ENCODE measurements at regions not wholly inside any gene's neighbourhood (a gene's known extent, or its start where the extent isn't known, plus 50 kb on each side); places are given as distances from the start of the nearest gene placed in this dataset.
"Not testable (repeated sequence)": the region's sequence is repeated elsewhere in the genome, so short reads cannot be mapped to it uniquely, and the experiment has no call there.

DNA sequence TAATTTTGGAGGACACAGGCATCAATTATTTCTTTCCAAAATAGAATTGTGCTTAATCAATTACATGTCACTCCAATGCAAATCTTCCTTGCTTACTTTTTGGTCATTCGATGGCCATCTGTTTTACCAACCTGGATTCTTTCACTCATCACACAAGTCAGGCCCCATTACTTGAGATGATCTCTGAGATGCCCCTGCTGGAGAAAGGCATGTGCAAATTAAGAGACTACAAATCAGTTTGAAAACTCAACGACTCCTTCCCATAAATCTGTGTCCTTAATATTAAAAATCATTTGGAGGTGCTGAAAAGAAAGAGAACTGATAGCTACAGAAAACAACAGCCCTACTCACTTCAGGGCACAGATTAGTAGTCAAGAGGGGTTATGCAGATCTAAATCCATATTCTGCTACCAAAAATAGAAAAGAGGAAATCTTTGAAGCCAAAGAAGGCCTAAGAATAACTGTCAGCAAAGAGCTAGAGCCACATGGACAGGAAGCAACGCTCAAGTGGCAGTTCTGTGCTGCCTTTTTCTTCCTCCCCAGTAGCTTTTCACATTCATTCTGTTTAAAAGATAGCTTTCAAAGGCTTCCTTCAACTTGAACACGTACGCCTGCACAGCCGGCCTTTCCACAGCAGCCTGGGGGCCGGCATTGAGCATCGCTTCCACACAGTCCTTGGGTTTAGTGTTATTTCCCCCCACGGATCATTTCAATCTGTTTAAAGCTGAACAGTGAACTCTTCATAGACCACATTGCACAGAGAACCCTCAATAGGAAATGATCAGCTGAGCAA is 79.3 kb upstream of the MAP3K1 start:
- Histone ChIP-seq H4K20me1 (ENCODE audit: insufficient read depth) (no peaks in the 10 kb centered on the region; the same call in 1 of the 2 replicates), H3K27me3 (replicated peaks; ENCODE audit: insufficient read depth) (no peaks in the 10 kb centered on the region; the same call in 1 of the 2 replicates), H3K4me1 (ENCODE audit: insufficient read depth) (0 out of 2 replicates have a peak, but pooled peaks cover 7% of the 10 kb centered on the region), H3K4me3 (no peak overlapping the region), H2AFZ (no peak overlapping the region), H3K79me2 (ENCODE audit: insufficient read depth) (no peaks in the 10 kb centered on the region), H3K9me2 (ENCODE audit: insufficient read depth) (no peaks in the 10 kb centered on the region), H3K4me2 (ENCODE audit: unreplicated experiment) (no peak overlapping the region), H3K36me3 (ENCODE audit: low read depth) (no peaks in the 10 kb centered on the region), H3K9ac (no peak overlapping the region), H3K27ac (no peak overlapping the region), H3K9me3 (ENCODE audit: low read depth) (no peaks in the 10 kb centered on the region), H3F3A (ENCODE audit: insufficient read depth) (no peaks in the 10 kb centered on the region)
- TF ChIP-seq EZH2 (IDR thresholded peaks at IDR 0.05; ENCODE audit: insufficient read depth, poor library complexity, severe bottlenecking) (no peak), EZH2phosphoT487 (IDR thresholded peaks at IDR 0.05; ENCODE audit: insufficient read depth, low read depth) (no peak)
- WGBS, 2 experiments (ENCODE audit: low coverage in 1 of 2, low lambda C conversion rate in 2 of 2, missing lambda C conversion rate in 2 of 2): 58 to 65% methylated on average over 9 of the region's 9 CpGs
- in situ Hi-C loops (cut with MboI): no loop called here
- DNase-seq: no peak

DNA sequence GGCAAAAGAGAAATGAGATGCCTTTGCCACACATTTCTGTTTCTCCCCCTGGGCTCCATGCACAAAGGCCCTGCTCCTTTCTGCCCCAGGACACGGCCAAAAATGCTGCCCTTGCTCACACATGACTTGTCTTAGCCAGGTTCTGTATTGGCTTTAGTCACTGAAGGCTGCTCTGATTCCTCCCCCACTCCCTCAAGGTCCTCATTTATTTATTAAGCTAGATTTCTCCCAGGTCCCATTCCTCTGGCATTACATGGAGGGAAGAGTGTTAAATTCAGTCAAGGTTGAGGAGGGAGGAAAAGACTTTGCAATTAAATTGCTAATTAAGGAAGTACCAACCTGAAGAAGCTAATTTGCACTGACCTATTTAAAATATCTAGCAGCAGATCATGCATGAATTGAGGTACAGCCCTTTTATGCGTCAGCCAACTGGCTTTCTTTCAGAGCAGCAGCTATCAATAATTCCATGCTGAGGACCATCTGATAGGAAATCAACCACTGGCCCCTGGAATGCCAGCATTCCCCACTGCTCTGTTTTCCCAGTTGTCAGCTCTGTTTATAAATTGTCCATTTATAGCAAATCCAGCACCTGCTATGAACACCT is 81.2 kb upstream of the MAP3K1 start:
- Histone ChIP-seq H3K27me3 (replicated peaks; ENCODE audit: insufficient read depth) (peaks cover 4% of the 10 kb centered on the region; the same call in 1 of the 2 replicates), H3K79me2 (ENCODE audit: insufficient read depth) (no peaks in the 10 kb centered on the region), H4K20me1 (ENCODE audit: insufficient read depth) (no peaks in the 10 kb centered on the region; the same call in 1 of the 2 replicates), H3F3A (ENCODE audit: insufficient read depth) (no peaks in the 10 kb centered on the region), H3K4me3 (no peak overlapping the region), H3K4me1 (ENCODE audit: insufficient read depth) (0 out of 2 replicates have a peak, but pooled peaks cover 7% of the 10 kb centered on the region), H3K4me2 (ENCODE audit: unreplicated experiment) (no peak overlapping the region), H3K9me3 (ENCODE audit: low read depth) (no peaks in the 10 kb centered on the region), H2AFZ (no peak overlapping the region), H3K36me3 (ENCODE audit: low read depth) (no peaks in the 10 kb centered on the region), H3K9ac (no peak overlapping the region), H3K27ac (no peak overlapping the region), H3K9me2 (ENCODE audit: insufficient read depth) (no peaks in the 10 kb centered on the region)
- TF ChIP-seq EZH2phosphoT487 (IDR thresholded peaks at IDR 0.05; ENCODE audit: insufficient read depth, low read depth) (no peak), EZH2 (IDR thresholded peaks at IDR 0.05; ENCODE audit: insufficient read depth, poor library complexity, severe bottlenecking) (no peak)
- 36 to 48% methylated on average over 2 of the region's 2 CpGs for WGBS, 2 experiments (ENCODE audit: low coverage in 1 of 2, low lambda C conversion rate in 2 of 2, missing lambda C conversion rate in 2 of 2)
- in situ Hi-C loops (cut with MboI): no loop called here
- no peak for DNase-seq

- Histone ChIP-seq H3K9me3 (ENCODE audit: low read depth) (no peaks in the 10 kb centered on the region), H3K4me1 (ENCODE audit: insufficient read depth) (0 out of 2 replicates have a peak, but pooled peaks cover 7% of the 10 kb centered on the region), H3K4me2 (ENCODE audit: unreplicated experiment) (no peak overlapping the region), H4K20me1 (ENCODE audit: insufficient read depth) (no peaks in the 10 kb centered on the region), H3K79me2 (ENCODE audit: insufficient read depth) (no peaks in the 10 kb centered on the region), H3F3A (ENCODE audit: insufficient read depth) (no peaks in the 10 kb centered on the region), H3K36me3 (ENCODE audit: low read depth) (no peaks in the 10 kb centered on the region), H3K27me3 (replicated peaks; ENCODE audit: insufficient read depth) (peaks cover 4% of the 10 kb centered on the region; the same call in 1 of the 2 replicates), H3K9me2 (ENCODE audit: insufficient read depth) (no peaks in the 10 kb centered on the region), H3K4me3 (no peak overlapping the region), H2AFZ (no peak overlapping the region), H3K9ac (no peak overlapping the region), H3K27ac (no peak overlapping the region)
- 24 to 48% methylated on average over 4 of the region's 4 CpGs for WGBS, 2 experiments (ENCODE audit: low coverage in 1 of 2, low lambda C conversion rate in 2 of 2, missing lambda C conversion rate in 2 of 2)
- in situ Hi-C loops (cut with MboI): no loop called here
- DNase-seq: no peak
- TF ChIP-seq EZH2phosphoT487 (IDR thresholded peaks at IDR 0.05; ENCODE audit: insufficient read depth, low read depth): no peak
- TF ChIP-seq EZH2 (IDR thresholded peaks at IDR 0.05; ENCODE audit: insufficient read depth, poor library complexity, severe bottlenecking): no peak
Observed at GRCh38 chr5:56733580-56733979, 81.8 kb upstream of the MAP3K1 start.

DNA sequence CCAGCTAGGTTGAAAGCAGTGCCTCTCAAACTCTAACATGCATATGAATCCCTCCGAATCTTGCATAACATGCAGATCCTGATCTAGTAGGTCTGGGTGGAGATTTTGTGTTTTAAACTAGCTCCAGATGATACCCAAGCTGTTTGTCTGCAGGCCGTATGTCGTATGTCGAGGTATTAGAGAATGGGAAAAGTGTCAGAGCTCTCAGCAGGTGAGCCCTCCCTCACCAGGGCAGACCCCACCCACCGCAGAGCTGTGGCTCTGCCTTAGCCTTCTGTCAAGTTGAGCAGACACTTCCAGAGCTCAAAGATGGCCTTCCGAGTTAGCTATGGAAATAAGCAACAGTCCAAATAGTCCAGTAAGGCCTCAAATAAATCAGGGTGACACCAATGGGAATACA is 83.2 kb upstream of the MAP3K1 start:
- DNase-seq: no peak
- H3K9ac ChIP-seq: no peak overlapping the region
- TF ChIP-seq EZH2 (IDR thresholded peaks at IDR 0.05; ENCODE audit: insufficient read depth, poor library complexity, severe bottlenecking) (no peak), EZH2phosphoT487 (IDR thresholded peaks at IDR 0.05; ENCODE audit: insufficient read depth, low read depth) (no peak)
- H3K79me2 ChIP-seq (ENCODE audit: insufficient read depth): no peaks in the 10 kb centered on the region
- peaks cover 4% of the 10 kb centered on the region; the same call in 1 of the 2 replicates for H3K27me3 ChIP-seq (replicated peaks; ENCODE audit: insufficient read depth)
- no peaks in the 10 kb centered on the region for H3F3A ChIP-seq (ENCODE audit: insufficient read depth)
- no peak overlapping the region for H3K4me3 ChIP-seq
- H3K4me1 ChIP-seq (ENCODE audit: insufficient read depth): 0 out of 2 replicates have a peak, but pooled peaks cover 4% of the 10 kb centered on the region
- H3K9me3 ChIP-seq (ENCODE audit: low read depth): no peaks in the 10 kb centered on the region
- H3K4me2 ChIP-seq (ENCODE audit: unreplicated experiment): no peak overlapping the region
- no peaks in the 10 kb centered on the region for H4K20me1 ChIP-seq (ENCODE audit: insufficient read depth)
- no peaks in the 10 kb centered on the region for H3K9me2 ChIP-seq (ENCODE audit: insufficient read depth)
- 44 to 50% methylated on average over 6 of the region's 6 CpGs for WGBS, 2 experiments (ENCODE audit: low coverage in 1 of 2, low lambda C conversion rate in 2 of 2, missing lambda C conversion rate in 2 of 2)
- no peak overlapping the region for H3K27ac ChIP-seq
- no peak overlapping the region for H2AFZ ChIP-seq
- H3K36me3 ChIP-seq (ENCODE audit: low read depth): no peaks in the 10 kb centered on the region
- in situ Hi-C loops (cut with MboI): no loop called here

DNA sequence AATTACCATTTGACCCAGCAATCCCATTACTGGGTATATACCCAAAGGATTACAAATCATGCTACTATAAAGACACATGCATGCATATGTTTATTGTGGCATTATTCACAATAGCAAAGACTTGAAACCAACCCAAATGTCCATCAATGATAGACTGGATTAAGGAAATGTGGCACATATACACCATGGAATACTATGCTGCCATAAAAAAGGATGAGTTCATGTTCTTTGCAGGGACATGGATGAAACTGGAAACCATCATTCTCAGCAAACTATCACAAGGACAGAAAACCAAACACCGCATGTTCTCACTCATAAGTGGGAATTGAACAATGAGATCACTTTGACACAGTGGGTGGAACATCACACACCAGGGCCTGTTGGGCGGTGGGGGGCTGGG is 83.9 kb upstream of the MAP3K1 start:
- H3K4me1 ChIP-seq (ENCODE audit: insufficient read depth); H3K4me3 ChIP-seq; H3K27ac ChIP-seq; H3K9ac ChIP-seq; H2AFZ ChIP-seq; DNase-seq; H3F3A ChIP-seq (ENCODE audit: insufficient read depth); H3K36me3 ChIP-seq (ENCODE audit: low read depth); H4K20me1 ChIP-seq (ENCODE audit: insufficient read depth); H3K79me2 ChIP-seq (ENCODE audit: insufficient read depth); H3K27me3 ChIP-seq (replicated peaks; ENCODE audit: insufficient read depth); H3K4me2 ChIP-seq (ENCODE audit: unreplicated experiment); in situ Hi-C loops (cut with MboI); H3K9me3 ChIP-seq (ENCODE audit: low read depth); H3K9me2 ChIP-seq (ENCODE audit: insufficient read depth): not testable (repeated sequence)
- 45 to 63% methylated on average over 2 of the region's 2 CpGs for WGBS, 2 experiments (ENCODE audit: low coverage in 1 of 2, low lambda C conversion rate in 2 of 2, missing lambda C conversion rate in 2 of 2)

Measured in GM23248 (cell line).